COLO829 (cell line): ENCODE measurements at regions not wholly inside any gene's neighbourhood (a gene's known extent, or its start where the extent isn't known, plus 50 kb on each side); places are given as distances from the start of the nearest gene placed in this dataset.

ENCODE experiments used
- DNase-seq: peaks from one replicate; pipeline ENCODE4 v3.0.0; 2012; ENCODE audit warnings: low spot score

GRCh38 chr17:63338272-63338671 is 107.8 kb downstream of the CYB561 start:
- DNase-seq, result no peak

GRCh38 chr17:63341276-63341675 is 104.8 kb downstream of the CYB561 start:
- DNase-seq, result no peak

- no peak for DNase-seq
These were observed 101.7 kb downstream of the CYB561 start for GRCh38 chr17:63344383-63344782.

- no peak for DNase-seq
These were observed 100.5 kb downstream of the CYB561 start for GRCh38 chr17:63345611-63346010.

- no peak for DNase-seq
These were observed 98.6 kb downstream of the CYB561 start for GRCh38 chr17:63347475-63347874.

GRCh38 chr17:63349478-63350000 is 96.6 kb downstream of the CYB561 start:
- DNase-seq, result no peak

- DNase-seq, result no peak
These were observed 95.7 kb downstream of the CYB561 start for GRCh38 chr17:63350364-63350763.

GRCh38 chr17:63354256-63354655 is 91.8 kb downstream of the CYB561 start:
- DNase-seq, result no peak

GRCh38 chr17:63356337-63356757 is 89.8 kb downstream of the CYB561 start:
- peak; percentile 89 for DNase-seq

- no peak for DNase-seq
These were observed 87.8 kb downstream of the CYB561 start for GRCh38 chr17:63358111-63358839.

- DNase-seq, result no peak
These were observed 87.2 kb downstream of the CYB561 start for GRCh38 chr17:63358956-63359355.

GRCh38 chr17:63361182-63361581 is 84.9 kb downstream of the CYB561 start:
- DNase-seq, result no peak

- DNase-seq, result no peak
These were observed 84.0 kb downstream of the CYB561 start for GRCh38 chr17:63362115-63362514.

- no peak for DNase-seq
These were observed 81.7 kb downstream of the CYB561 start for GRCh38 chr17:63364387-63364786.

GRCh38 chr17:63364944-63365343 is 81.2 kb downstream of the CYB561 start:
- DNase-seq, result no peak

- DNase-seq, result no peak
These were observed 80.5 kb downstream of the CYB561 start for GRCh38 chr17:63365366-63366240.

- DNase-seq, result no peak
These were observed 79.9 kb downstream of the CYB561 start for GRCh38 chr17:63366241-63366566.

- DNase-seq, result peak; percentile 80
These were observed 76.9 kb downstream of the CYB561 start for GRCh38 chr17:63369233-63369632.

- DNase-seq, result no peak
These were observed 75.4 kb downstream of the CYB561 start for GRCh38 chr17:63370696-63371095.

- no peak for DNase-seq
These were observed 69.2 kb downstream of the CYB561 start for GRCh38 chr17:63376949-63377348.

GRCh38 chr17:63378411-63379375 is 67.4 kb downstream of the CYB561 start:
- DNase-seq, result no peak

GRCh38 chr17:63379636-63380035 is 66.5 kb downstream of the CYB561 start:
- no peak for DNase-seq
